Osteocyte (in vitro differentiated cells): ENCODE measurements at regions not wholly inside any gene's neighbourhood (a gene's known extent, or its start where the extent isn't known, plus 50 kb on each side); places are given as distances from the start of the nearest gene placed in this dataset.

Experiments
- DNase-seq: peaks from one replicate; pipeline ENCODE4 v3.0.0; 2021; ENCODE audit warnings: mixed read lengths; ENCODE audit not compliant: unreplicated experiment; ENCODE audit errors: extremely low spot score
- H3K27ac Mint-ChIP-seq: one replicate; pipeline ENCODE4 v1.8.0; 2021; ENCODE audit warnings: mild to moderate bottlenecking, mixed read lengths; ENCODE audit not compliant: unreplicated experiment
- H3K27me3 Mint-ChIP-seq: one replicate; pipeline ENCODE4 v1.8.0; 2021; ENCODE audit warnings: mixed read lengths; ENCODE audit not compliant: unreplicated experiment
- H3K36me3 Mint-ChIP-seq: one replicate; pipeline ENCODE4 v1.8.0; 2021; ENCODE audit warnings: mixed read lengths; ENCODE audit not compliant: unreplicated experiment
- H3K4me1 Mint-ChIP-seq: one replicate; pipeline ENCODE4 v1.8.0; 2021; ENCODE audit warnings: mixed read lengths; ENCODE audit not compliant: unreplicated experiment
- H3K4me3 Mint-ChIP-seq: one replicate; pipeline ENCODE4 v1.8.0; 2021; ENCODE audit warnings: mild to moderate bottlenecking, moderate library complexity, mixed read lengths; ENCODE audit not compliant: unreplicated experiment
- H3K9me3 Mint-ChIP-seq: one replicate; pipeline ENCODE4 v1.8.0; 2021; ENCODE audit warnings: mixed read lengths; ENCODE audit not compliant: unreplicated experiment
- TF ChIP-seq, protein P1 (sequence below): fragments of 200-600 bp; sonication (generic); IDR thresholded peaks from 2 replicates; pipeline ENCODE4 v1.5.0; 2021; ENCODE audit warnings: antibody characterized with exemption, mild to moderate bottlenecking, moderate library complexity

DNA sequence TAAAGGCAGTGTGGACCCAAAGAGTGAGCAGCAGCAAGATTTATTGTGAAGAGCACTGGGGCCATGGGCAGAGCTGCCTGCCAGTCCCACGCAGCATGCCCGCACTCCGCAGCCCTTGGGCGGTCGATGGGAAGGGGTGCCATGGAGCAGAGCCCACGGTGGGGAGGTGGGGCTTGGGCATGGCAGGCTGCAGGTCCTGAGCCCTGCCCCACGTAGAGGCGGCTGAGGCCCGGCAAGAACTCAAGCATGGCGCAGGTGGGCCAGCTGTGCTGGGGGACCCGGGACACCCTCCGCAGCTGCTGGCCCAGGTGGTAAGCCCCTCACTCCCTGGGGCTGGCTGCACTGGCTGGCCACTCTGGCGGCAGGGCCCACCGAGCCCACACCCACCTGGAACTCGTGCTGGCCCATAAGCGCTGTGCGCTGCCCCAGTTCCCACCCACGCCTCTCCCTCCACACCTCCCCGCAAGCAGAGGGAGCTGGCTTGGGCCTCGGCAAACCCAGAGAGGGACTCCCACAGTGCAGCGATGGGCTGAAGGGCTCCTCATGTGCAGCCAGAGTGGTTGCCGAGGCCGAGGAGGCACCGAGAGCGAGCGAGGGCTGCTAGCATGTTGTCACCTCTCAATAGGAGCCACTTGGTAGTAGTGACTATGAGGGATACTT is 1218.8 kb upstream of the EPHA6 start:
- H3K27me3 Mint-ChIP-seq: no peaks in the 10 kb centered on the region
- peaks cover 19% of the 10 kb centered on the region for H3K9me3 Mint-ChIP-seq
- TF ChIP-seq, protein P1, sequence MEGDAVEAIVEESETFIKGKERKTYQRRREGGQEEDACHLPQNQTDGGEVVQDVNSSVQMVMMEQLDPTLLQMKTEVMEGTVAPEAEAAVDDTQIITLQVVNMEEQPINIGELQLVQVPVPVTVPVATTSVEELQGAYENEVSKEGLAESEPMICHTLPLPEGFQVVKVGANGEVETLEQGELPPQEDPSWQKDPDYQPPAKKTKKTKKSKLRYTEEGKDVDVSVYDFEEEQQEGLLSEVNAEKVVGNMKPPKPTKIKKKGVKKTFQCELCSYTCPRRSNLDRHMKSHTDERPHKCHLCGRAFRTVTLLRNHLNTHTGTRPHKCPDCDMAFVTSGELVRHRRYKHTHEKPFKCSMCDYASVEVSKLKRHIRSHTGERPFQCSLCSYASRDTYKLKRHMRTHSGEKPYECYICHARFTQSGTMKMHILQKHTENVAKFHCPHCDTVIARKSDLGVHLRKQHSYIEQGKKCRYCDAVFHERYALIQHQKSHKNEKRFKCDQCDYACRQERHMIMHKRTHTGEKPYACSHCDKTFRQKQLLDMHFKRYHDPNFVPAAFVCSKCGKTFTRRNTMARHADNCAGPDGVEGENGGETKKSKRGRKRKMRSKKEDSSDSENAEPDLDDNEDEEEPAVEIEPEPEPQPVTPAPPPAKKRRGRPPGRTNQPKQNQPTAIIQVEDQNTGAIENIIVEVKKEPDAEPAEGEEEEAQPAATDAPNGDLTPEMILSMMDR: no peak
- no peak overlapping the region for H3K27ac Mint-ChIP-seq
- DNase-seq: no peak
- no peak overlapping the region for H3K4me3 Mint-ChIP-seq
- no peaks in the 10 kb centered on the region for H3K36me3 Mint-ChIP-seq
- peaks cover 2% of the 10 kb centered on the region for H3K4me1 Mint-ChIP-seq

DNA sequence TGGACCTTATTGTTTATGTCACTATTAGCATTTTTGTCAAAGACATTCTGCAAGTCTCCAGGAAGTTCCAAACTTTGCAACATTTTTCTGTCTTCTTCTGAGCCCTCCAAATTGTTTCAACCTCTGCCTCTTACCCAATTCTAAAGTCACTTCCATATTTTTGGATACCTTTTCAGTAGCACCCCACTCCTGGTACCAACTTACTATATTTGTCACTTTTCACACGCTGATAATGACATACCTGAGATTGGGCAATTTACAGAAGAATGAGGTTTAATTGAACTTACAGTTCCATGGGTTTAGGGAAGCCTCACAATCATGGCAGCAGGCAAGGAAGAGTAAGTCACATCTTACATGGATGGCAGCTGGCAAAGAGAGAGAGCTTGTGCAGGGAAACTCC is 1206.5 kb upstream of the EPHA6 start:
- TF ChIP-seq, protein P1: no peak
- DNase-seq: no peak
- H3K36me3 Mint-ChIP-seq: no peaks in the 10 kb centered on the region
- no peak overlapping the region for H3K4me3 Mint-ChIP-seq
- H3K9me3 Mint-ChIP-seq: peaks cover 9% of the 10 kb centered on the region
- H3K27me3 Mint-ChIP-seq: no peaks in the 10 kb centered on the region
- no peak overlapping the region for H3K27ac Mint-ChIP-seq
- no peaks in the 10 kb centered on the region for H3K4me1 Mint-ChIP-seq

DNA sequence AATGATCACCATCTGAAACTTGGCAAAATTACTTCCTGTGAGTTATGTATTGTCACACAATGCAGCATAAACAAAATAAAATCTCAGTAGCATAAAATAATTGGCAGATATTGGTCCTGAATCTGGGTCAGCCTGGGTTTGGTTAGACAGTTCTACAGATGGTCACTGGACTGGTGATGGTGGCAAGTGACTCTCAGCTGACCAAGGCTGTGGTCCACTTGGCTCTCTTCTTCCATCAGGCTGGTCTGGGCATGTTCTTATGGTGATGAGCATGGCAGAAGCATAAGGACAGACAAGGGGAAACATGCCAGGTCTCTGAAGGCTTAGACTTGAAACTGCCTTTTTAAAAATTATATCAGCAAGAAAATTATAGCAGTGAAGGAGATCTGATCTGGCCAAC is 1205.0 kb upstream of the EPHA6 start:
- TF ChIP-seq, protein P1: no peak
- Mint-ChIP-seq H3K4me3 (no peak overlapping the region), H3K4me1 (no peaks in the 10 kb centered on the region), H3K27me3 (no peaks in the 10 kb centered on the region), H3K9me3 (peaks cover 9% of the 10 kb centered on the region), H3K36me3 (no peaks in the 10 kb centered on the region), H3K27ac (no peak overlapping the region)
- DNase-seq: no peak

DNA sequence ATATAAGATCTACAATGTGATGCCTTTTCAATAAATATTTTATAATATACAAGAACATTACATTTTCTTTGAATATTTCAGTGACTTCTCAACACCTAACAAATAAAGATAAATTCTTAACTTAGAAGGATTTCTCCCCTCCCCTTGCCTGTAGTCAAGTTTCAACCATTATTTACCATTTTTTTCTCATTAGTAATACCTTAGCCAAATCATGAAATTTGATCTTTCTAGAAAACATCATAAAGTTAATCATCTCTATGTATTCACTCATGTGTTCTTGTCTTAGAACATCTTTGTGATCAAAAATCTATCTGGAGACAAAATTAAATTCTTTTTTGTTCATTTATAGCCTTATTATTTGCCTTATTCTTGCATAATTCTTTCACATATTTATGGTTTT is 1201.8 kb upstream of the EPHA6 start:
- H3K27me3 Mint-ChIP-seq: no peaks in the 10 kb centered on the region
- no peaks in the 10 kb centered on the region for H3K4me1 Mint-ChIP-seq
- no peak overlapping the region for H3K4me3 Mint-ChIP-seq
- peaks cover 3% of the 10 kb centered on the region for H3K9me3 Mint-ChIP-seq
- DNase-seq: no peak
- TF ChIP-seq, protein P1: no peak
- H3K36me3 Mint-ChIP-seq: no peaks in the 10 kb centered on the region
- H3K27ac Mint-ChIP-seq: no peak overlapping the region

DNA sequence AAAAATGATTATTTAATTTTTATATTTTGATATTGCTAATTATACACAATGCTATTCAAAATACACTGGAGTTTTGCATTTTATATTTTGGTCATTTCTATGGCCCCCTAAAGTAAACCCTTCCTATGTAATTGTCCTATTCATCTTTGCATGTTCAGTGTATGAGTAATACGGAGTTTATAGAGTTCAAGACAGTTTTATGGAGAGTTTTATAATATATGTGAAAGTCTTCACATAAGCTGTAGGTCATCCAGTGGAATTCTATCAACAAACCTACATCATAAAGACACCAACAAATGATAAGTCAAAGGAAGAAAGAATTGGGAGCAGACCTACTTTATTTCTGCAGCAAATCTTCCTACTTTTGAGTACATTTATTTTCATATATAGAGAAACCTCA is 1200.4 kb upstream of the EPHA6 start:
- Mint-ChIP-seq H3K4me1 (no peaks in the 10 kb centered on the region), H3K9me3 (no peaks in the 10 kb centered on the region), H3K36me3 (no peaks in the 10 kb centered on the region), H3K4me3 (no peak overlapping the region), H3K27me3 (no peaks in the 10 kb centered on the region), H3K27ac (no peak overlapping the region)
- TF ChIP-seq, protein P1: no peak
- DNase-seq: no peak
